ENCODE measurements at regions not wholly inside any gene's neighbourhood (a gene's known extent, or its start where the extent isn't known, plus 50 kb on each side); places are given as distances from the start of the nearest gene placed in this dataset.
A peak's percentile ranks its signal among the peaks of the same experiment; 100 is the strongest.

- H3K9me3 Mint-ChIP-seq, result no peaks in the 10 kb centered on the region
- no peaks in the 10 kb centered on the region for H3K36me3 Mint-ChIP-seq
- ATAC-seq (ENCODE audit: low read depth) (no peak), DNase-seq (no peak)
- no peaks in the 10 kb centered on the region for H3K4me1 Mint-ChIP-seq
- no peaks in the 10 kb centered on the region for H3K27me3 Mint-ChIP-seq
- no peak overlapping the region for H3K27ac Mint-ChIP-seq
- no peak overlapping the region for H3K4me3 Mint-ChIP-seq
- POLR2A ChIA-PET, result interaction anchor here (0.7 kb wide), 1 partner anchor 254 kb away, joined by 3 read pairs; no protein-coding TSS in a partner anchor
Measured at GRCh38 chr5:124341066-124341858, 405.2 kb downstream of the ZNF608 start.

- H3K4me1 Mint-ChIP-seq, result peaks cover 2% of the 10 kb centered on the region
- no peaks in the 10 kb centered on the region for H3K36me3 Mint-ChIP-seq
- no peak overlapping the region for H3K4me3 Mint-ChIP-seq
- ATAC-seq (ENCODE audit: low read depth) (no peak), DNase-seq (no peak)
- H3K27me3 Mint-ChIP-seq, result no peaks in the 10 kb centered on the region
- H3K27ac Mint-ChIP-seq, result no peak overlapping the region
- H3K9me3 Mint-ChIP-seq, result no peaks in the 10 kb centered on the region
- POLR2A ChIA-PET, result no interaction called here
Measured at GRCh38 chr5:124337996-124338395, 408.4 kb downstream of the ZNF608 start.

GRCh38 chr5:124333298-124333979 is 413.0 kb downstream of the ZNF608 start:
- DNase-seq, result no peak
- Mint-ChIP-seq H3K9me3 (no peaks in the 10 kb centered on the region), H3K27ac (no peak overlapping the region), H3K4me3 (no peak overlapping the region), H3K4me1 (peaks cover 10% of the 10 kb centered on the region), H3K27me3 (no peaks in the 10 kb centered on the region), H3K36me3 (peaks cover 3% of the 10 kb centered on the region)
- ATAC-seq (ENCODE audit: low read depth), result no peak
- POLR2A ChIA-PET, result no interaction called here

- Mint-ChIP-seq H3K36me3 (peaks cover 3% of the 10 kb centered on the region), H3K9me3 (no peaks in the 10 kb centered on the region), H3K27me3 (no peaks in the 10 kb centered on the region), H3K4me3 (peak overlapping the region; percentile 41), H3K4me1 (peaks cover 10% of the 10 kb centered on the region), H3K27ac (peak overlapping the region; percentile 67)
- ATAC-seq (ENCODE audit: low read depth), result peak; percentile 61
- DNase-seq, result no peak
- POLR2A ChIA-PET, result no interaction called here
Measured at GRCh38 chr5:124332273-124332672, 414.2 kb downstream of the ZNF608 start.

- POLR2A ChIA-PET, result no interaction called here
Measured at GRCh38 chr5:124330595-124331220, 415.7 kb downstream of the ZNF608 start.

GRCh38 chr5:124328201-124328600 is 418.2 kb downstream of the ZNF608 start:
- H3K27ac Mint-ChIP-seq, result no peak overlapping the region
- H3K36me3 Mint-ChIP-seq, result peaks cover 3% of the 10 kb centered on the region
- POLR2A ChIA-PET, result no interaction called here
- H3K27me3 Mint-ChIP-seq, result no peaks in the 10 kb centered on the region
- no peak overlapping the region for H3K4me3 Mint-ChIP-seq
- no peak for DNase-seq
- no peak for ATAC-seq (ENCODE audit: low read depth)
- no peaks in the 10 kb centered on the region for H3K9me3 Mint-ChIP-seq
- peaks cover 10% of the 10 kb centered on the region for H3K4me1 Mint-ChIP-seq

More at GRCh38 chr5:124330595-124331220, 415.7 kb downstream of the ZNF608 start:
- no peak overlapping the region for H3K27ac Mint-ChIP-seq
- no peak for ATAC-seq (ENCODE audit: low read depth)
- no peak overlapping the region for H3K4me3 Mint-ChIP-seq
- H3K27me3 Mint-ChIP-seq, result no peaks in the 10 kb centered on the region
- DNase-seq, result no peak
- peaks cover 3% of the 10 kb centered on the region for H3K36me3 Mint-ChIP-seq
- no peaks in the 10 kb centered on the region for H3K9me3 Mint-ChIP-seq
- H3K4me1 Mint-ChIP-seq, result peaks cover 10% of the 10 kb centered on the region

GRCh38 chr5:124318661-124319060 is 427.8 kb downstream of the ZNF608 start:
- DNase-seq (no peak), ATAC-seq (ENCODE audit: low read depth) (no peak)
- no peaks in the 10 kb centered on the region for H3K36me3 Mint-ChIP-seq
- peaks cover 1% of the 10 kb centered on the region for H3K9me3 Mint-ChIP-seq
- H3K27ac Mint-ChIP-seq, result no peak overlapping the region
- no peak overlapping the region for H3K4me3 Mint-ChIP-seq
- POLR2A ChIA-PET, result no interaction called here
- H3K27me3 Mint-ChIP-seq, result no peaks in the 10 kb centered on the region
- H3K4me1 Mint-ChIP-seq, result no peaks in the 10 kb centered on the region

- no peak for ATAC-seq (ENCODE audit: low read depth)
- Mint-ChIP-seq H3K36me3 (no peaks in the 10 kb centered on the region), H3K27me3 (no peaks in the 10 kb centered on the region), H3K4me3 (no peak overlapping the region), H3K27ac (no peak overlapping the region), H3K9me3 (peaks cover 1% of the 10 kb centered on the region), H3K4me1 (no peaks in the 10 kb centered on the region)
- DNase-seq, result no peak
- POLR2A ChIA-PET, result no interaction called here
Measured at GRCh38 chr5:124317451-124317850, 429.0 kb downstream of the ZNF608 start.

- DNase-seq (no peak), ATAC-seq (ENCODE audit: low read depth) (no peak)
- H3K27ac Mint-ChIP-seq, result no peak overlapping the region
- POLR2A ChIA-PET, result no interaction called here
- H3K4me1 Mint-ChIP-seq, result no peaks in the 10 kb centered on the region
- H3K4me3 Mint-ChIP-seq, result no peak overlapping the region
- no peaks in the 10 kb centered on the region for H3K27me3 Mint-ChIP-seq
- no peaks in the 10 kb centered on the region for H3K36me3 Mint-ChIP-seq
- H3K9me3 Mint-ChIP-seq, result no peaks in the 10 kb centered on the region
Measured at GRCh38 chr5:124315741-124316415, 430.6 kb downstream of the ZNF608 start.

GRCh38 chr5:124310453-124310852 is 436.0 kb downstream of the ZNF608 start:
- no peak for ATAC-seq (ENCODE audit: low read depth)
- Mint-ChIP-seq H3K4me1 (no peaks in the 10 kb centered on the region), H3K36me3 (no peaks in the 10 kb centered on the region), H3K27ac (no peak overlapping the region), H3K4me3 (no peak overlapping the region), H3K27me3 (no peaks in the 10 kb centered on the region), H3K9me3 (no peaks in the 10 kb centered on the region)
- POLR2A ChIA-PET, result no interaction called here
- no peak for DNase-seq

GRCh38 chr5:124309241-124309980 is 437.0 kb downstream of the ZNF608 start:
- H3K27ac Mint-ChIP-seq, result no peak overlapping the region
- no peaks in the 10 kb centered on the region for H3K9me3 Mint-ChIP-seq
- ATAC-seq (ENCODE audit: low read depth) (no peak), DNase-seq (no peak)
- no peaks in the 10 kb centered on the region for H3K4me1 Mint-ChIP-seq
- H3K27me3 Mint-ChIP-seq, result no peaks in the 10 kb centered on the region
- H3K4me3 Mint-ChIP-seq, result no peak overlapping the region
- POLR2A ChIA-PET, result no interaction called here
- H3K36me3 Mint-ChIP-seq, result no peaks in the 10 kb centered on the region

GRCh38 chr5:124303366-124303765 is 443.1 kb downstream of the ZNF608 start:
- H3K9me3 Mint-ChIP-seq, result no peaks in the 10 kb centered on the region
- no peak overlapping the region for H3K4me3 Mint-ChIP-seq
- no peaks in the 10 kb centered on the region for H3K27me3 Mint-ChIP-seq
- no peak overlapping the region for H3K27ac Mint-ChIP-seq
- POLR2A ChIA-PET, result no interaction called here
- DNase-seq (no peak), ATAC-seq (ENCODE audit: low read depth) (no peak)
- no peaks in the 10 kb centered on the region for H3K4me1 Mint-ChIP-seq
- H3K36me3 Mint-ChIP-seq, result no peaks in the 10 kb centered on the region

- no peaks in the 10 kb centered on the region for H3K27me3 Mint-ChIP-seq
- DNase-seq (no peak), ATAC-seq (ENCODE audit: low read depth) (no peak)
- no peaks in the 10 kb centered on the region for H3K4me1 Mint-ChIP-seq
- H3K27ac Mint-ChIP-seq, result no peak overlapping the region
- no peaks in the 10 kb centered on the region for H3K36me3 Mint-ChIP-seq
- no peak overlapping the region for H3K4me3 Mint-ChIP-seq
- no peaks in the 10 kb centered on the region for H3K9me3 Mint-ChIP-seq
- POLR2A ChIA-PET, result no interaction called here
Measured at GRCh38 chr5:124302533-124302932, 443.9 kb downstream of the ZNF608 start.

All from activated naive CD8-positive, alpha-beta T cell treated with anti-CD3 and anti-CD28 coated beads, Interleukin-2, amount 10 ng/mL, durations not matched to agents 7 days and 5 days (primary cell).